ENCODE measurements at regions not wholly inside any gene's neighbourhood (a gene's known extent, or its start where the extent isn't known, plus 50 kb on each side); places are given as distances from the start of the nearest gene placed in this dataset.

DNA sequence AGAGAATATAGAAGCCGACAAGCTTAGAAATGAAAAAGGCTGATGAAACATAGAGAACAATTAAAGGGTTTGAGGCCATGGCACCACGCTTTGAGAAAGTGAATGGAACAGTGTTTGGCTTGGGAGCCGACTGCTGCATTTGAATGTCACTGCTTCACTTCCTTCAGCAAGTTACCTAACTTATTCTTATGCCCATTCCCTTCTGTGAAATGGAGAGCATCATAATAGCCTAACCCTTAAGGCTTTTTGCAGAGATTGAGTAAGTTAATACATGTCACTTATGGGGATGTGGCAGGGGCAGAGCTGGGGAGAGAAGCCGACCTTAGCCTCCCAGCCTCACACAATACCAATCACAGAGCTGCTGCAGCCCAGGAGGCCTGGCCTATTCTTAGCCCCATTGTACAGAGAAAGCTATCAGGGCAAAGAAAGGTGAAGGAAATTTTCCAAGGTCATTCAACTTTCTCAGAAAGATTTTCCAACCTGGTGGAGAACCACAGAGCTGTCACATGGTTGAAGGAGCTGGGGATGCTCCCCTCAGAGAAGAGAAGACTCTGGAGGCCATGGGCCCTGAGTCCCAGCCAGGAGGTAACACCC is 186.0 kb upstream of the GDF10 start:
- H3K27ac ChIP-seq, result no peak overlapping the region
- DNase-seq (no peak), ATAC-seq (no peak)
- no peaks in the 10 kb centered on the region for H3K36me3 ChIP-seq
- no peak overlapping the region for H3K4me3 ChIP-seq
- H3K9me3 ChIP-seq, result no peaks in the 10 kb centered on the region
- TF ChIP-seq, protein P1, sequence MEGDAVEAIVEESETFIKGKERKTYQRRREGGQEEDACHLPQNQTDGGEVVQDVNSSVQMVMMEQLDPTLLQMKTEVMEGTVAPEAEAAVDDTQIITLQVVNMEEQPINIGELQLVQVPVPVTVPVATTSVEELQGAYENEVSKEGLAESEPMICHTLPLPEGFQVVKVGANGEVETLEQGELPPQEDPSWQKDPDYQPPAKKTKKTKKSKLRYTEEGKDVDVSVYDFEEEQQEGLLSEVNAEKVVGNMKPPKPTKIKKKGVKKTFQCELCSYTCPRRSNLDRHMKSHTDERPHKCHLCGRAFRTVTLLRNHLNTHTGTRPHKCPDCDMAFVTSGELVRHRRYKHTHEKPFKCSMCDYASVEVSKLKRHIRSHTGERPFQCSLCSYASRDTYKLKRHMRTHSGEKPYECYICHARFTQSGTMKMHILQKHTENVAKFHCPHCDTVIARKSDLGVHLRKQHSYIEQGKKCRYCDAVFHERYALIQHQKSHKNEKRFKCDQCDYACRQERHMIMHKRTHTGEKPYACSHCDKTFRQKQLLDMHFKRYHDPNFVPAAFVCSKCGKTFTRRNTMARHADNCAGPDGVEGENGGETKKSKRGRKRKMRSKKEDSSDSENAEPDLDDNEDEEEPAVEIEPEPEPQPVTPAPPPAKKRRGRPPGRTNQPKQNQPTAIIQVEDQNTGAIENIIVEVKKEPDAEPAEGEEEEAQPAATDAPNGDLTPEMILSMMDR (IDR thresholded peaks at IDR 0.05), result no peak
- intact Hi-C loops (cut with DNase I), result no loop called here
- no peaks in the 10 kb centered on the region for H3K27me3 ChIP-seq (ENCODE audit: low read depth)
- H3K4me1 ChIP-seq, result peaks cover 11% of the 10 kb centered on the region

DNA sequence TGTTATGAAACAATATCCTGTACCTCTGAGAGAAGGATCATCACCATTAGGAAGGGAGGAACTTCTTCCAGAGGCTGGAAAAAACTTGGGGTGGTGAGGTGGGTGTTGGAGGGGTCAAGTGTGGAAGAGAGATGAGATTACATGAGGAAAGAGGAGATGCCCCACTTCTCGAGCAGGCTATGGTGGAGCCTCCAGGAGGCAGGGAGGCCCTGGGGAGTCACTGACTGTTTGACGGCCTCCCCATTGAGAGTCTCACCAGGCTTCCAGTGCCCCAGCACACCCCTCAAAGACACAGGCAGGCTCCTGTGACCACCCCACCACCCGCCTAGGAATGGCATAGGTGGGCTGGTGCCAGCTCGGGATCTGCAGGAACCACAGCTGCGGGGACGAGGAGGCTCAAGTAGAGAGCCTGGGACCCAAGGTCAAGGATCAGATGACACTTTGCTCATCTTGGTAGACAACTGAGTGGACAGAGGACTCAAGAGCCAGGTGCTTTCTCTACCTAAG is 185.3 kb upstream of the GDF10 start:
- ATAC-seq, result no peak
- intact Hi-C loops (cut with DNase I), result no loop called here

DNA sequence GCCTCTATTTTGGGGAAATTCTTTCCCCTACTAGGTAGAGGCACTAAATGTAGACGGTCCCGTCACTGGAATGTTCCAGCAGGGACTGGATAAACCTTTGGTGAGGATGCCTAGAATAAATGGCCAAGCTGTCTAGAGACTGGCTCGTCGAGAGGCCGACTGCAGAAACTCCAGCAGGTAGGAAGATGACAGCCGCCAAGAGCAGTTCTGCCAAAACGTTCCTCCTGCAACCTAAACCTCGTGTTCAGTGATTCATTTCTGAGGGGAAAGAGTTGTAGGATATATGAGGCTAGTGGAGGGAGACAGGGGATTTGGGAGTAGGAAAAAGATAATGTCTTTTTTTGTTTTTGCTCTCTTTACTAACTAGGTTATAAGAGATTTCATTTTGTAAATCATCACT is 184.7 kb upstream of the GDF10 start:
- TF ChIP-seq, protein P1 (IDR thresholded peaks at IDR 0.05), result no peak

More for the DNA sequence above, 185.3 kb upstream of the GDF10 start:
- Histone ChIP-seq H3K27ac (no peak overlapping the region), H3K36me3 (no peaks in the 10 kb centered on the region), H3K4me1 (peaks cover 8% of the 10 kb centered on the region), H3K27me3 (ENCODE audit: low read depth) (no peaks in the 10 kb centered on the region), H3K4me3 (no peak overlapping the region), H3K9me3 (no peaks in the 10 kb centered on the region)
- no peak for DNase-seq
- TF ChIP-seq, protein P1 (IDR thresholded peaks at IDR 0.05), result no peak

DNA sequence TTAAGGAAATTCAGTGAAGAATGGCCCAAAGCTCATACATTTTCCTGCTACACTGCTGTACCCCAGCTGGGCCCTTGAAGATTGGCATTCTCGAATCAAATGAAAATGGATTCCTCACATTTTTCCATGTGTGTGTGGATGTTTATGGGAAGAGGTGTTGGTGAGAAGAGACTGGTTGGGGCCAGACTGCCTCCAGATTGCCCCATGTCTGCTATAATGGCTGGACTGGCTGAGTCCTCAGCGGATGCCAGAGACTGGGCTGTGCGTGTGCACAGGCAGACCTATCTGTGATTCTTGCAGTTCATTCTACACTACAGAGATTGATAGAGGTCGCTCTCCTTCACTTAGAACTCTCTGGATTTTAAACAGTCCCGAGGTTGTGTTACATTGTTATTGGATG is 183.6 kb upstream of the GDF10 start:
- no peak for DNase-seq
- no peak overlapping the region for H3K27ac ChIP-seq
- intact Hi-C loops (cut with DNase I), result no loop called here
- H3K27me3 ChIP-seq (ENCODE audit: low read depth), result no peaks in the 10 kb centered on the region
- no peaks in the 10 kb centered on the region for H3K9me3 ChIP-seq
- H3K36me3 ChIP-seq, result no peaks in the 10 kb centered on the region
- no peaks in the 10 kb centered on the region for H3K4me1 ChIP-seq
- no peak overlapping the region for H3K4me3 ChIP-seq
- TF ChIP-seq, protein P1 (IDR thresholded peaks at IDR 0.05), result no peak
- peak; percentile 58 to 67 for ATAC-seq

More for the DNA sequence above, 184.7 kb upstream of the GDF10 start:
- DNase-seq, result no peak
- Histone ChIP-seq H3K27ac (no peak overlapping the region), H3K4me3 (no peak overlapping the region), H3K36me3 (no peaks in the 10 kb centered on the region), H3K27me3 (ENCODE audit: low read depth) (no peaks in the 10 kb centered on the region), H3K4me1 (peaks cover 2% of the 10 kb centered on the region), H3K9me3 (no peaks in the 10 kb centered on the region)
- intact Hi-C loops (cut with DNase I), result no loop called here
- no peak for ATAC-seq

DNA sequence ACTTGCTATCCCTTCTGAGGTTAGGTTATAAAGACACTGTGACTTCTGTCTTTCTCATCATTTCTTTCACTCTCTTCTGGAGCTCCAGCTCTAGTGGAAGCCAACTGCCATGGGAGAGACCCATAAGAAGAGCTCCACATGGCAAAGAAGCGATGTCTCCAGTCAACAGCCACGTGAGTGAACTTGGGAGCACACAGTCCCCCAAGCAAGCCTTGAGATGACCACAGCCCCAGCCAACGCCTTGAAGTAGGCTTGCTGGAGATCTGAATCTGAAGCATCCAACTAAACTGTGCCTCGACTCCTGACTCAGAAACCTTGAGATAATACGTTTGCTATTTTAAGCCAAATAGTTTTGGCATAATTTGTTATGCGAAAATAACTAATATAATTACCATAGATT is 181.7 kb upstream of the GDF10 start:
- intact Hi-C loops (cut with DNase I), result no loop called here
- ATAC-seq, result no peak
- Histone ChIP-seq H3K4me1 (no peaks in the 10 kb centered on the region), H3K36me3 (no peaks in the 10 kb centered on the region), H3K4me3 (no peak overlapping the region), H3K9me3 (no peaks in the 10 kb centered on the region), H3K27ac (no peak overlapping the region), H3K27me3 (ENCODE audit: low read depth) (no peaks in the 10 kb centered on the region)
- no peak for DNase-seq
- TF ChIP-seq, protein P1 (IDR thresholded peaks at IDR 0.05), result no peak
